Loucy (cell line): ENCODE measurements at regions not wholly inside any gene's neighbourhood (a gene's known extent, or its start where the extent isn't known, plus 50 kb on each side); places are given as distances from the start of the nearest gene placed in this dataset.

Source experiments
- EZH2phosphoT487 ChIP-seq: fragments of 200-600 bp; IDR thresholded peaks from 2 replicates; pipeline ENCODE4 v1.6.1; 2018; ENCODE audit warnings: antibody characterized with exemption, mild to moderate bottlenecking, moderate library complexity, borderline replicate concordance
- TF ChIP-seq, protein P1 (sequence below): fragments of 200-600 bp; sonication (generic); conservative IDR thresholded peaks from 2 replicates; pipeline ENCODE4 v1.5.1; 2014; ENCODE audit warnings: mild to moderate bottlenecking, antibody characterized with exemption, low read length

DNA sequence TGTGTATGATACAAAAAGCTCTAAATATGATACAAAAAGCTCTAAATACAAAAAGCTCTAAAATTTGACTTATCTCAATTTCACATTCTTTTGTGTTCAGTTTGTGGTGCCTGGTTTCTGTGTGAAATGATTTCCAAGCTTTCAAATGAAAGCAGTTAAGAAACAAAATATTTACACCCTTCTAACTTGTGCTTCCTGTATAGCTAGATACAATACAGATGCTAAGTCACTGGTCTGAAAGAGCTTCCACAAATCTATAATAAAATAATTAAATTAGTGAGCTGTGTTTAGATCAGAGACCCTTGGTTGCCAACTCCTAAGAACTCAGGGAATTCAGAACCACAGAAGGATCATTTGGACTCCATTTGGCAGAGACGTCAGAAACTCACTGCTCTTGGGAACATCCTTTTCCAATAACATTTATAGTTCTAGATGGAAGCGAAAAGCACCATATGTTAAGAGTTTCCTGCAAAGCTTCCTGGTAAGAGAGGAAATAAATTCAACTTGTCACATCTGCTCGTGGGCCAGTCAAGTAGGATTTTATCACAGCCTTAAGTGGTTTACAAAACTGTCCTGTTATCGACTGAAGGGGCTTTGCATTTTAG lies 1079.1 kb downstream of the ADGRL2 start:
- TF ChIP-seq, protein P1, sequence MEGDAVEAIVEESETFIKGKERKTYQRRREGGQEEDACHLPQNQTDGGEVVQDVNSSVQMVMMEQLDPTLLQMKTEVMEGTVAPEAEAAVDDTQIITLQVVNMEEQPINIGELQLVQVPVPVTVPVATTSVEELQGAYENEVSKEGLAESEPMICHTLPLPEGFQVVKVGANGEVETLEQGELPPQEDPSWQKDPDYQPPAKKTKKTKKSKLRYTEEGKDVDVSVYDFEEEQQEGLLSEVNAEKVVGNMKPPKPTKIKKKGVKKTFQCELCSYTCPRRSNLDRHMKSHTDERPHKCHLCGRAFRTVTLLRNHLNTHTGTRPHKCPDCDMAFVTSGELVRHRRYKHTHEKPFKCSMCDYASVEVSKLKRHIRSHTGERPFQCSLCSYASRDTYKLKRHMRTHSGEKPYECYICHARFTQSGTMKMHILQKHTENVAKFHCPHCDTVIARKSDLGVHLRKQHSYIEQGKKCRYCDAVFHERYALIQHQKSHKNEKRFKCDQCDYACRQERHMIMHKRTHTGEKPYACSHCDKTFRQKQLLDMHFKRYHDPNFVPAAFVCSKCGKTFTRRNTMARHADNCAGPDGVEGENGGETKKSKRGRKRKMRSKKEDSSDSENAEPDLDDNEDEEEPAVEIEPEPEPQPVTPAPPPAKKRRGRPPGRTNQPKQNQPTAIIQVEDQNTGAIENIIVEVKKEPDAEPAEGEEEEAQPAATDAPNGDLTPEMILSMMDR: no peak
- no peak for TF ChIP-seq EZH2phosphoT487
